Right atrium auricular region (tissue), 2 donors: ENCODE measurements at regions not wholly inside any gene's neighbourhood (a gene's known extent, or its start where the extent isn't known, plus 50 kb on each side); places are given as distances from the start of the nearest gene placed in this dataset.

ENCODE experiments used
- DNase-seq: peaks from one replicate; pipeline ENCODE4 v3.0.0-alpha.2; 2019; ENCODE audit warnings: low spot score
- H3K27ac ChIP-seq, 2 donors: fragments of 200-600 bp; sonication (generic); 1 replicate in 1 of 2; 2 replicates in 1 of 2; pipeline ENCODE4 v1.5.1; 2016 to 2019
- H3K27me3 ChIP-seq, 2 donors: fragments of 200-600 bp; sonication (generic); one replicate each; pipeline versions ENCODE4 v1.5.1 to v1.6.0; 2017 to 2019
- H3K36me3 ChIP-seq: fragments of 200-600 bp; sonication (generic); one replicate; pipeline ENCODE4 v1.5.1; 2016
- H3K4me1 ChIP-seq, 2 donors: fragments of 200-600 bp; sonication (generic); one replicate each; pipeline versions ENCODE4 v1.5.1 to v1.6.0; 2017 to 2019
- H3K4me3 ChIP-seq, 2 donors: fragments of 200-600 bp; sonication (generic); 1 replicate in 1 of 2; 2 replicates in 1 of 2; pipeline ENCODE4 v1.5.1; 2017 to 2019; ENCODE audit warnings: mild to moderate bottlenecking in 1 of 2, moderate library complexity in 1 of 2
- H3K9me3 ChIP-seq, 2 donors: fragments of 200-600 bp; sonication (generic); one replicate each; pipeline ENCODE4 v1.5.1; 2019
- TF ChIP-seq, protein P1 (sequence below), 2 donors: fragments of 200-600 bp; sonication (generic); IDR thresholded peaks; one replicate each; pipeline ENCODE4 v1.5.1; 2019; ENCODE audit warnings: antibody characterized with exemption in 2 of 2

DNA sequence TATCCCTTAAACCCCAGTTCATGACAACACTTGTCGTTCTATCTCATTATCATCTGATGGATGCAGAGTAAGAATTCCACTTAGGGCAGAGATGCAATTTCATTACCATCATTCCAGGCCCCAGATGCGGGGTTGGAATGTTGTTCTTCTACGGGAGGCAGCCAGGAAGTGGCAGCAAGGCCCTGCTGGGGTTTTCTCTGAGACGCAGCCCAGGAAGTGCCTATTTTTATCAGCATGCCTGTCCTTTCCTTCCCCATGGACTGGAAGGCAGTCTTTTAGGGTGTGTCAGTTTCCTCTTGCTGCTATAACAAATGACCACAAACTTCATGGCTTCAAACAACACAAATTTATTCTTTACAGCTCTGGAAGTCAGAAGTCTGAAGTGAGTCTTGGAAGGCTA lies 246.6 kb upstream of the DYNLRB2 start:
- no peak overlapping the region for H3K27ac ChIP-seq
- TF ChIP-seq, protein P1, sequence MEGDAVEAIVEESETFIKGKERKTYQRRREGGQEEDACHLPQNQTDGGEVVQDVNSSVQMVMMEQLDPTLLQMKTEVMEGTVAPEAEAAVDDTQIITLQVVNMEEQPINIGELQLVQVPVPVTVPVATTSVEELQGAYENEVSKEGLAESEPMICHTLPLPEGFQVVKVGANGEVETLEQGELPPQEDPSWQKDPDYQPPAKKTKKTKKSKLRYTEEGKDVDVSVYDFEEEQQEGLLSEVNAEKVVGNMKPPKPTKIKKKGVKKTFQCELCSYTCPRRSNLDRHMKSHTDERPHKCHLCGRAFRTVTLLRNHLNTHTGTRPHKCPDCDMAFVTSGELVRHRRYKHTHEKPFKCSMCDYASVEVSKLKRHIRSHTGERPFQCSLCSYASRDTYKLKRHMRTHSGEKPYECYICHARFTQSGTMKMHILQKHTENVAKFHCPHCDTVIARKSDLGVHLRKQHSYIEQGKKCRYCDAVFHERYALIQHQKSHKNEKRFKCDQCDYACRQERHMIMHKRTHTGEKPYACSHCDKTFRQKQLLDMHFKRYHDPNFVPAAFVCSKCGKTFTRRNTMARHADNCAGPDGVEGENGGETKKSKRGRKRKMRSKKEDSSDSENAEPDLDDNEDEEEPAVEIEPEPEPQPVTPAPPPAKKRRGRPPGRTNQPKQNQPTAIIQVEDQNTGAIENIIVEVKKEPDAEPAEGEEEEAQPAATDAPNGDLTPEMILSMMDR (IDR thresholded peaks at IDR 0.05), result no peak
- H3K36me3 ChIP-seq, result no peaks in the 10 kb centered on the region
- H3K9me3 ChIP-seq, result no peaks in the 10 kb centered on the region
- no peak for DNase-seq
- no peaks in the 10 kb centered on the region for H3K27me3 ChIP-seq
- H3K4me3 ChIP-seq, result no peak overlapping the region
- H3K4me1 ChIP-seq, result no peaks in the 10 kb centered on the region

DNA sequence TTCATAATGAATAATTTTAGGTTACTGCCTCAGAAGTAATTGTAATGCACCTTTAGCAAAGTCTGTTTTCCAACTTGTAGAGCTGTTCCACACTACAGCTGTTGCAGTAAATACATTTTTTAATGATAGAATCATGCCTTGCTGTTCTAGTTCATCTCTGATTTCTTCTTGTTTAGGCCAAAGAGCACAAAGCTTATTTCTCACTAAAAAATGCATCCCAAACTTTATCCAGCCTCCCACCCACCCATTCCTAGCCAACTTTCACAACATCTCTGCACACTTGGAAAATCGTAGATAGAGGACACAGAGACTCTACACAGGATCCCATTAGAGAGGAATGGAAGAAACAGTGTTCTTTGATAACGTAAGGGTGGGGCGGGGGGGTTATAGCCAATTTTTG lies 252.2 kb upstream of the DYNLRB2 start:
- Histone ChIP-seq H3K4me1 (no peaks in the 10 kb centered on the region), H3K27ac (no peak overlapping the region), H3K9me3 (no peaks in the 10 kb centered on the region), H3K27me3 (no peaks in the 10 kb centered on the region), H3K36me3 (no peaks in the 10 kb centered on the region), H3K4me3 (no peak overlapping the region)
- DNase-seq, result no peak
- TF ChIP-seq, protein P1 (IDR thresholded peaks at IDR 0.05), result no peak

DNA sequence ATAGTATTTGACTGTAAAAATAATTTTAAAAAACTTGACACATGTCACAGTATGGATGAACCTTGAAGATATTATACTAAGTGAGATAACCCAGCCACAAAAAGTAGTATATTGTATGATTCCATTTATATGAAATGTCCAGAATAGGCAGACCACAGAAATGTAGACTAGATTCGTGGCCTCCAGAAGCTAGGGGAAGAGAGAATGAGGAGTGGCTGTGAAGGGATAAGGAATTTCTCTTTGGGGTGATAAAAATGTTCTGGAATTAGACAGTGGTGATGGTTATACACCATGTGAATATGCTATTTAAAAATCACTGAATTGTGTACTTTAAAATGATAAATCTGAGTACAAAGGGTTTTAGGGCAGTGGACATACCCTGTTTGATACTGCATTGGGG lies 253.1 kb upstream of the DYNLRB2 start:
- no peaks in the 10 kb centered on the region for H3K4me1 ChIP-seq
- no peaks in the 10 kb centered on the region for H3K9me3 ChIP-seq
- H3K27ac ChIP-seq, result no peak overlapping the region
- TF ChIP-seq, protein P1 (IDR thresholded peaks at IDR 0.05), result no peak
- H3K36me3 ChIP-seq, result no peaks in the 10 kb centered on the region
- no peak for DNase-seq
- no peaks in the 10 kb centered on the region for H3K27me3 ChIP-seq
- H3K4me3 ChIP-seq, result no peak overlapping the region

DNA sequence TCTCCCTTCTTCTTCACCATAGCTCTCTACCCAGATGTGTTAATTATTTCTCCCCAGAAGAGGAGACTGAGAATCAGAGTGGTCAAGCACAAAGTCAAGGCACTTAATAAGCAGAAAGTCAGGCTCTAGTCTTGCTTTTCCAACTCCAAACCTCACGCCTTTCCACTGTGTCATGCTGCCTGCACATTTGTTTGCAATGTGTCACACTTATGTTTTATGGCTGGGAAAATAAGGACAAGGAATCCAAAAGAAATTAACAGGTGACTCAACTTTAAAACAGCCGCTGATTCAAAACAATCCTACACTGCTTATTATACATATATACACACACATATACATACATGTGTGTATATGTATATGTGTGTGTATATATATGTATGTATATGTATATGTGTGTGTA lies 255.7 kb upstream of the DYNLRB2 start:
- no peak overlapping the region for H3K27ac ChIP-seq
- no peak for DNase-seq
- no peak overlapping the region for H3K4me3 ChIP-seq
- H3K36me3 ChIP-seq, result no peaks in the 10 kb centered on the region
- no peaks in the 10 kb centered on the region for H3K4me1 ChIP-seq
- TF ChIP-seq, protein P1 (IDR thresholded peaks at IDR 0.05), result no peak
- H3K9me3 ChIP-seq, result no peaks in the 10 kb centered on the region
- no peaks in the 10 kb centered on the region for H3K27me3 ChIP-seq

GRCh38 chr16:80283466-80284392 lies 257.1 kb upstream of the DYNLRB2 start:
- Histone ChIP-seq H3K4me3 (no peak overlapping the region), H3K36me3 (no peaks in the 10 kb centered on the region), H3K27ac (no peak overlapping the region), H3K4me1 (no peaks in the 10 kb centered on the region), H3K9me3 (no peaks in the 10 kb centered on the region), H3K27me3 (no peaks in the 10 kb centered on the region)
- TF ChIP-seq, protein P1 (IDR thresholded peaks at IDR 0.05), result no peak
- DNase-seq, result no peak
